H1 (cell line): ENCODE measurements at regions not wholly inside any gene's neighbourhood (a gene's known extent, or its start where the extent isn't known, plus 50 kb on each side); places are given as distances from the start of the nearest gene placed in this dataset.

Source experiments
- KDM1A ChIP-seq: fragments of 200-600, 300-600 bp; sonication (generic); IDR thresholded peaks from 2 replicates; pipeline ENCODE4 v1.7.1; 2016; ENCODE audit warnings: mild to moderate bottlenecking, low read length, borderline replicate concordance
- NANOG ChIP-seq: IDR thresholded peaks from 2 replicates; pipeline ENCODE4 v1.6.1; 2011; ENCODE audit warnings: low read length, low read depth, mild to moderate bottlenecking, inconsistent platforms; ENCODE audit not compliant: insufficient read depth, poor library complexity, severe bottlenecking
- PHF8 ChIP-seq: fragments of 200-600 bp; sonication (generic); conservative IDR thresholded peaks from 2 replicates; pipeline ENCODE4 v1.7.1; 2012; ENCODE audit warnings: low read depth, mild to moderate bottlenecking, inconsistent platforms, low read length, moderate library complexity
- POLR2AphosphoS5 ChIP-seq: IDR thresholded peaks from 2 replicates; pipeline ENCODE4 v1.6.1; 2011; ENCODE audit warnings: low read depth, low read length
- ZNF274 ChIP-seq: IDR thresholded peaks from 2 replicates; pipeline ENCODE4 v1.7.0; 2012; ENCODE audit warnings: low read length, borderline replicate concordance; ENCODE audit errors: extremely low read depth
- TF ChIP-seq, protein P1 (sequence below): fragments of 300-600 bp; sonication (generic); IDR thresholded peaks from 2 replicates; pipeline ENCODE4 v1.7.1; 2012; ENCODE audit warnings: low read length, moderate library complexity, mild to moderate bottlenecking, inconsistent platforms; ENCODE audit not compliant: insufficient replicate concordance
- TF ChIP-seq, protein P2 (sequence below): IDR thresholded peaks from 2 replicates; pipeline ENCODE4 v1.6.1; 2011; ENCODE audit warnings: low read depth, mild to moderate bottlenecking, low read length; ENCODE audit not compliant: insufficient read depth

DNA sequence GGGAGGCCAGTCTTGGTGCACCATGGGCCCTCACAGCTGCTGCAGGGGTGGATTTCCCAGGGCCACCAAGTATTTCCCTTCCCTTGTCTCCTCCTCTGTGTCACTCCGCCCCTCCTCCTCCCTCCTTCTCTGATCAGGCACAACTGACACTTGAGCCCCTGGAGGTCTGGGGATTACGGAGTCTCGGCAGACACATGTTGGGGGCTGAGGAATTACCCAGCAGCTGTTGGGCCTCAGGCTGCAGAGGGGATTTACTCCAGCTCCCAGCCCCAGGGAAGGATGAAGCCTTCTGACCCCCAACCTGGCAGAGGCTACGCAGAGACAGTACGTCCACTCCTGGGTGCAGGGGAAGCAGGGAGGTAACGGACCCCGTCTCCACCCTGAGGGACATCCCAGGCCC lies 420.5 kb upstream of the SULF2 start (continued):
- TF ChIP-seq, protein P1, sequence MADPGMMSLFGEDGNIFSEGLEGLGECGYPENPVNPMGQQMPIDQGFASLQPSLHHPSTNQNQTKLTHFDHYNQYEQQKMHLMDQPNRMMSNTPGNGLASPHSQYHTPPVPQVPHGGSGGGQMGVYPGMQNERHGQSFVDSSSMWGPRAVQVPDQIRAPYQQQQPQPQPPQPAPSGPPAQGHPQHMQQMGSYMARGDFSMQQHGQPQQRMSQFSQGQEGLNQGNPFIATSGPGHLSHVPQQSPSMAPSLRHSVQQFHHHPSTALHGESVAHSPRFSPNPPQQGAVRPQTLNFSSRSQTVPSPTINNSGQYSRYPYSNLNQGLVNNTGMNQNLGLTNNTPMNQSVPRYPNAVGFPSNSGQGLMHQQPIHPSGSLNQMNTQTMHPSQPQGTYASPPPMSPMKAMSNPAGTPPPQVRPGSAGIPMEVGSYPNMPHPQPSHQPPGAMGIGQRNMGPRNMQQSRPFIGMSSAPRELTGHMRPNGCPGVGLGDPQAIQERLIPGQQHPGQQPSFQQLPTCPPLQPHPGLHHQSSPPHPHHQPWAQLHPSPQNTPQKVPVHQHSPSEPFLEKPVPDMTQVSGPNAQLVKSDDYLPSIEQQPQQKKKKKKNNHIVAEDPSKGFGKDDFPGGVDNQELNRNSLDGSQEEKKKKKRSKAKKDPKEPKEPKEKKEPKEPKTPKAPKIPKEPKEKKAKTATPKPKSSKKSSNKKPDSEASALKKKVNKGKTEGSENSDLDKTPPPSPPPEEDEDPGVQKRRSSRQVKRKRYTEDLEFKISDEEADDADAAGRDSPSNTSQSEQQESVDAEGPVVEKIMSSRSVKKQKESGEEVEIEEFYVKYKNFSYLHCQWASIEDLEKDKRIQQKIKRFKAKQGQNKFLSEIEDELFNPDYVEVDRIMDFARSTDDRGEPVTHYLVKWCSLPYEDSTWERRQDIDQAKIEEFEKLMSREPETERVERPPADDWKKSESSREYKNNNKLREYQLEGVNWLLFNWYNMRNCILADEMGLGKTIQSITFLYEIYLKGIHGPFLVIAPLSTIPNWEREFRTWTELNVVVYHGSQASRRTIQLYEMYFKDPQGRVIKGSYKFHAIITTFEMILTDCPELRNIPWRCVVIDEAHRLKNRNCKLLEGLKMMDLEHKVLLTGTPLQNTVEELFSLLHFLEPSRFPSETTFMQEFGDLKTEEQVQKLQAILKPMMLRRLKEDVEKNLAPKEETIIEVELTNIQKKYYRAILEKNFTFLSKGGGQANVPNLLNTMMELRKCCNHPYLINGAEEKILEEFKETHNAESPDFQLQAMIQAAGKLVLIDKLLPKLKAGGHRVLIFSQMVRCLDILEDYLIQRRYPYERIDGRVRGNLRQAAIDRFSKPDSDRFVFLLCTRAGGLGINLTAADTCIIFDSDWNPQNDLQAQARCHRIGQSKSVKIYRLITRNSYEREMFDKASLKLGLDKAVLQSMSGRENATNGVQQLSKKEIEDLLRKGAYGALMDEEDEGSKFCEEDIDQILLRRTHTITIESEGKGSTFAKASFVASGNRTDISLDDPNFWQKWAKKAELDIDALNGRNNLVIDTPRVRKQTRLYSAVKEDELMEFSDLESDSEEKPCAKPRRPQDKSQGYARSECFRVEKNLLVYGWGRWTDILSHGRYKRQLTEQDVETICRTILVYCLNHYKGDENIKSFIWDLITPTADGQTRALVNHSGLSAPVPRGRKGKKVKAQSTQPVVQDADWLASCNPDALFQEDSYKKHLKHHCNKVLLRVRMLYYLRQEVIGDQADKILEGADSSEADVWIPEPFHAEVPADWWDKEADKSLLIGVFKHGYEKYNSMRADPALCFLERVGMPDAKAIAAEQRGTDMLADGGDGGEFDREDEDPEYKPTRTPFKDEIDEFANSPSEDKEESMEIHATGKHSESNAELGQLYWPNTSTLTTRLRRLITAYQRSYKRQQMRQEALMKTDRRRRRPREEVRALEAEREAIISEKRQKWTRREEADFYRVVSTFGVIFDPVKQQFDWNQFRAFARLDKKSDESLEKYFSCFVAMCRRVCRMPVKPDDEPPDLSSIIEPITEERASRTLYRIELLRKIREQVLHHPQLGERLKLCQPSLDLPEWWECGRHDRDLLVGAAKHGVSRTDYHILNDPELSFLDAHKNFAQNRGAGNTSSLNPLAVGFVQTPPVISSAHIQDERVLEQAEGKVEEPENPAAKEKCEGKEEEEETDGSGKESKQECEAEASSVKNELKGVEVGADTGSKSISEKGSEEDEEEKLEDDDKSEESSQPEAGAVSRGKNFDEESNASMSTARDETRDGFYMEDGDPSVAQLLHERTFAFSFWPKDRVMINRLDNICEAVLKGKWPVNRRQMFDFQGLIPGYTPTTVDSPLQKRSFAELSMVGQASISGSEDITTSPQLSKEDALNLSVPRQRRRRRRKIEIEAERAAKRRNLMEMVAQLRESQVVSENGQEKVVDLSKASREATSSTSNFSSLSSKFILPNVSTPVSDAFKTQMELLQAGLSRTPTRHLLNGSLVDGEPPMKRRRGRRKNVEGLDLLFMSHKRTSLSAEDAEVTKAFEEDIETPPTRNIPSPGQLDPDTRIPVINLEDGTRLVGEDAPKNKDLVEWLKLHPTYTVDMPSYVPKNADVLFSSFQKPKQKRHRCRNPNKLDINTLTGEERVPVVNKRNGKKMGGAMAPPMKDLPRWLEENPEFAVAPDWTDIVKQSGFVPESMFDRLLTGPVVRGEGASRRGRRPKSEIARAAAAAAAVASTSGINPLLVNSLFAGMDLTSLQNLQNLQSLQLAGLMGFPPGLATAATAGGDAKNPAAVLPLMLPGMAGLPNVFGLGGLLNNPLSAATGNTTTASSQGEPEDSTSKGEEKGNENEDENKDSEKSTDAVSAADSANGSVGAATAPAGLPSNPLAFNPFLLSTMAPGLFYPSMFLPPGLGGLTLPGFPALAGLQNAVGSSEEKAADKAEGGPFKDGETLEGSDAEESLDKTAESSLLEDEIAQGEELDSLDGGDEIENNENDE = no peak
- TF ChIP-seq PHF8 (no peak), ZNF274 (no peak), KDM1A (no peak), POLR2AphosphoS5 (no peak), NANOG (no peak)
- TF ChIP-seq, protein P2, sequence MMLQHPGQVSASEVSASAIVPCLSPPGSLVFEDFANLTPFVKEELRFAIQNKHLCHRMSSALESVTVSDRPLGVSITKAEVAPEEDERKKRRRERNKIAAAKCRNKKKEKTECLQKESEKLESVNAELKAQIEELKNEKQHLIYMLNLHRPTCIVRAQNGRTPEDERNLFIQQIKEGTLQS = no peak
